ENCODE measurements at regions not wholly inside any gene's neighbourhood (a gene's known extent, or its start where the extent isn't known, plus 50 kb on each side); places are given as distances from the start of the nearest gene placed in this dataset.
"Not testable (repeated sequence)": the region's sequence is repeated elsewhere in the genome, so short reads cannot be mapped to it uniquely, and the experiment has no call there.

DNA sequence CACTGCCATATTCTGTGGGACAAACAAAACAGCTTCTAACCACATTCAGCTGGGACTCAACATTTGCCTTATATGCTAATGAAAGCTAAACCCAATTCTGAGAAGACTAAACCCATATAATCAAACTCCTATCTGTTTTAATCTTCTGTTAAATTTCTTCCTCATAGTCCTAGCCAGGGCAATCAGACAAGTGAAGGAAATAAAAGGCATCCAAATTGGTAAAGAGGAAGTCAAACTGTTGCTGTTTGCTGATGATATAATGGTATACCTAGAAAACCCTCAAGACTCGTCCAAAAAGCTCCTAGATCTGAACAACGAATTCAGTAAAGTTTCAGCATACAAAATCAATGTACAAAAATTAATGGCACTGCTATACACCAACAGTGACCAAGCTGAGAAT lies 157.1 kb downstream of the PHLDA1 start:
- no peak for DNase-seq (ENCODE audit: extremely low read depth, low read depth, low spot score)

- DNase-seq (ENCODE audit: extremely low read depth, low read depth, low spot score) = no peak
Observed at GRCh38 chr12:75872762-75873161, 158.8 kb downstream of the PHLDA1 start.

GRCh38 chr12:75870878-75871277 lies 160.7 kb downstream of the PHLDA1 start:
- DNase-seq (ENCODE audit: extremely low read depth, low read depth, low spot score) = no peak

DNA sequence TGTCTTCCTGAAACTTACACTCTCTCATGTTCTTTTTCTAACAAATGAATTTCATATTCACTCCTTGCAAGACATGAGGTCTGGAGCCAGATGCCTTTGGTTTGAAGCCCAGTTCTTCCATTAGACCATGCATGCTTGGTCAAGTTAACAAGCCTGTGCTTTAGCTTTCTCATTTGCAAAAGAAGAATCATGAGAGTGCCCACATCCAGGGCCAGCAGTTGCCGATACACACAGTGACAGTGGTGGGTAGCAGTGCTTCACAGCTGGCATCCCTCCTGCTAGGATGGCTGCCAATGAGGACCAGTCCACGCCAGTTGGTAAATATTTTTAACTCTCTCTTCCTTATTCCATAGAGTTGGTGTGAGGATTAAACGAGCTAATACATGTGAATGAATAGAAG lies 163.1 kb downstream of the PHLDA1 start:
- DNase-seq (ENCODE audit: extremely low read depth, low read depth, low spot score) = no peak

GRCh38 chr12:75865315-75865714 lies 166.3 kb downstream of the PHLDA1 start:
- peak; percentile 45 for DNase-seq (ENCODE audit: extremely low read depth, low read depth, low spot score)

- no peak for DNase-seq (ENCODE audit: extremely low read depth, low read depth, low spot score)
Observed at GRCh38 chr12:75864161-75864560, 167.4 kb downstream of the PHLDA1 start.

DNA sequence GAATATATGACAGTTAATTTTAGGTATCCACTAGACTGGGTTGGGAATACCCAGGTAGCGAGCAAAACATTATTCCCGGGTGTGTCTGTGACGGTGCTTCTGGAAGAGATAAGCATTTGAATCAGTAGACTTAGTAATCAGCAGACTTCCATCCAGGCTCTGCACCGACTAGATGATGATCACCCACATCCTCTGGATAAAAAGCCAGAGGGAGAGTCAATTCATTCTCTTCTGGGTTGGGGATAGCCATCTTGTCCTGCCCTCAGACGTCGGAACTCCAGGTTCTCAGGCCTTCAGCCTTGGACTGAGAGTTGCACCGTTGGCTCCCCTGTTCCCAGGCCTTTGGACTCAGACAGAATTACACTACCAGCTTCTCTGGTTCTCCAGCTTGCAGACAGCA lies 168.0 kb downstream of the PHLDA1 start:
- DNase-seq (ENCODE audit: extremely low read depth, low read depth, low spot score) = no peak

DNA sequence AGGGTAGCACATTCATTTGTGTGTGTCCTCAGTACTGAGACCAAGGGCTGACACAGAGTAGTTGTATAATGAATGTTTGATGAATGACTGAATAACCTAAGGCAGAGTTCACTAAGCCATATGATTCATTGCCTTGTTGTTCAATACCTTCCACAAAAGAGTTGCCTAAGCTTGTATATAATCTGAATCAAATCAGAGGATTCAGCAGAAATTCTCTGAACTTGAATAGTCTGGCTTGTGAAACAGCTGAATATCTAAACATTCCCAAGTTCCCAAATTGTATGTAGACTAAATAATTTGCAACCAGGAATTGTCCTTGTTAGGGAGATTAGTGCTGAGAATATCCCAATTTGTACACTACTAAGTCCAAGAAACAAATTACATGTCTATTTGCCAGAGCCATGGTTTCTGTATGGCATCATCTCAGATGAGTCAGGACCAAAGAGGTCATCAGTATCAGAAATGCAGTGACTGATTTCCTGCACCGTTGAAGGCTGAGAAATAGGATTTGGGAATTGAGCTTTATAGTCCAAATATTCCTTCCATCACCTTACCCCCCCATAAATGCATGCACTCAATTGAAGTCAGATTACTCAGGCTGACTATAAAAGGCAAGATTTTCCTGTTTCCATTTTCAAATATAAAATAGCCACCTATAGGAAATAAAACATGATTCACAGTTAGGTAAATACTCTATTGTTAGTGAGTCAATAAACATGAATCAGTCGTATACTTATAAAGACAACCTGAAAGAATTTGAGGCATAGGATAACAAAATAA lies 168.7 kb downstream of the PHLDA1 start:
- DNase-seq (ENCODE audit: extremely low read depth, low read depth, low spot score) = peak; percentile 81

DNA sequence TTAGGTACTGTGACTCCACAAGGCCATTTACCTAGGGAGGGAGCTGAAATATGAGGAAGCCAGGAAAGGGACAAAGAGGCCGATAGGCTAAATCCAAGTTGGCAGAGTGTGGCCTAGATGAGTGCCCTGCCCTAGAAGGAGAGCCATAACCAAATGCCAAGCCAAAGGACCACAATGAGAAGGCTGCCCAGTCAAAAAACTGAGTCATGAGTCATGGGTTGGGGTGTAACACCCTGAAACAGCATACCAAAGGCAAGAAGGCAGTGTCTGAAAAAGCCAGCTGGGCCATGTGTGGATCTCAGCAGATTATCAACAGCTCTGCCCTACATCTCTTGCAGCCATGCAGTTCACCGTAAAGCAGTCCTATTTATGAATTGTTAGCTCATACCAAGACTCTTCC lies 171.7 kb downstream of the PHLDA1 start:
- DNase-seq (ENCODE audit: extremely low read depth, low read depth, low spot score) = no peak

GRCh38 chr12:75856235-75856634 lies 175.3 kb downstream of the PHLDA1 start:
- DNase-seq (ENCODE audit: extremely low read depth, low read depth, low spot score) = no peak

- DNase-seq (ENCODE audit: extremely low read depth, low read depth, low spot score) = no peak
Observed at GRCh38 chr12:75855360-75855759, 176.2 kb downstream of the PHLDA1 start.

- no peak for DNase-seq (ENCODE audit: extremely low read depth, low read depth, low spot score)
Observed at GRCh38 chr12:75854681-75855309, 176.8 kb downstream of the PHLDA1 start.

DNA sequence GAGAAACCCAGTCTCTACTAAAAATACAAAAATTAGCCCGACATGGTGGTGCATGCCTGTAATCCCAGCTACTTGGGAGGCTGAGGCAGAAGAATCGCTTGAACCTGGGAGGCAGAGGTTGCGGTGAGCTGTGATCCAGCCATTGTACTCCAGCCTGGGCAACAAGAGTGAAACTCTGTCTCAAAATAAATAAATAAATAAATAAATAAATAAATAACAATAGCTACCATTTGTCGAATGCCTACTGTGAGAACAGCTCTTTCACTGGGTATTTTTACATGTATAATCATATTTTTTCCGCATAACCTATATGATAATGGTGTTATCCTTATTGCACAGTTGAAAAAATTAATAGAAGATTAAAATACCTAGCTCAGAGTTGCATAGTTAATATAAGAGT lies 177.4 kb downstream of the PHLDA1 start:
- DNase-seq (ENCODE audit: extremely low read depth, low read depth, low spot score) = not testable (repeated sequence)

DNA sequence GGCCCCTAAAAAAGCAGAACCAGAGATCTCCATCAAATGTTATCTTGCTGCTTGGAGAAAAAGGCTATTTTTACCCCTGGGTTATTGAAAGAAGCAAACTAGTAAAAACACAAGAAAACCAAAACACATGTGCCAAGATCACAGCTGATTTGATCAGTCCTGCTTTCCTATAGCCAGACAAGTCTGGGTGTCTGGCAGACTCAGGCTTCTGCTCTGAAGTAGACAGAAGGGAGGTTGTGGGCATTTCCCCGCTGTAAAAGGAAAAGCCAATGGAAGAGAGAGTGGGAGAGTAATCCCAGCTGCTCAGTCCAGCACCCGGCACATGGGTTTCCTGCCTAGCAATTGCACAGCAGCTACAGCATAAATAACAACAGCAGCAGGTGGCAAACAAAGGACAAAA lies 177.9 kb downstream of the PHLDA1 start:
- no peak for DNase-seq (ENCODE audit: extremely low read depth, low read depth, low spot score)

DNA sequence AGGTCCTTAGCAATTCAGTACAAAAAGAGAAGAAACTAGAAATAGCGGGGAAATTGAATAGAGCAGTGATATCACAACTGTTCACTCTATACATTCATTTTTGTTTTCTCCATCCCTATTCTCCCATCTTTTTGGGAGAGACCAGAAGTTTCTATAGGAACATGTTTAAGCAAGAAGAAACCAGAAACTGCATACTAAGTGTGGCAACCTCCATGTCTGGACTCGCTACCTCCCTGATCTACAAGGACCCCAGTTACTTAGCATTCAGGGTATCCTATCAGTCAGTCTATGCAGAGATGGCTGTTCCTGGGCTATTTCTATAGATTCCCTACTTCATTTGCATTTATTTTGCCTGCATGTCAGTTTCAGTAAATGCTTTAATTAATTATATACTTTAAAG lies 178.6 kb downstream of the PHLDA1 start:
- no peak for DNase-seq (ENCODE audit: extremely low read depth, low read depth, low spot score)

DNA sequence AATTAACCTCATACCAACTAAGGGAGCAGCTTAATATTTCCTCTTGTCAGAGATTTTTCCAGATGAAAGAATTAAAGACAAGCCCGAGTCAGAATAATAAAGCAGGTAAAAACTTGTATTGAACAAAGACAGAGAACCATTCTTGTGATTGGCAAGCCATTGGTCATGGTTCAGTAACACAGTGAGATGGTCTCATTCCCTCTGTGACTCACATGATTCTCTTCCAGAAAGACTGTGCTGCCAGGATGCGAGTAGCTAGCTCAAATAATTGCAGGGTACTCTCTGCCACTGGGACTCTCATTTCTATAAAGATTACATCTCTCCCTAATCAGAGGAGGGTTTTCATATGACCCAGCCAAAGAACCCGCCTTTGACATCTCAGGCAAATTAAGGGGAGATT lies 179.4 kb downstream of the PHLDA1 start:
- DNase-seq (ENCODE audit: extremely low read depth, low read depth, low spot score) = no peak

DNA sequence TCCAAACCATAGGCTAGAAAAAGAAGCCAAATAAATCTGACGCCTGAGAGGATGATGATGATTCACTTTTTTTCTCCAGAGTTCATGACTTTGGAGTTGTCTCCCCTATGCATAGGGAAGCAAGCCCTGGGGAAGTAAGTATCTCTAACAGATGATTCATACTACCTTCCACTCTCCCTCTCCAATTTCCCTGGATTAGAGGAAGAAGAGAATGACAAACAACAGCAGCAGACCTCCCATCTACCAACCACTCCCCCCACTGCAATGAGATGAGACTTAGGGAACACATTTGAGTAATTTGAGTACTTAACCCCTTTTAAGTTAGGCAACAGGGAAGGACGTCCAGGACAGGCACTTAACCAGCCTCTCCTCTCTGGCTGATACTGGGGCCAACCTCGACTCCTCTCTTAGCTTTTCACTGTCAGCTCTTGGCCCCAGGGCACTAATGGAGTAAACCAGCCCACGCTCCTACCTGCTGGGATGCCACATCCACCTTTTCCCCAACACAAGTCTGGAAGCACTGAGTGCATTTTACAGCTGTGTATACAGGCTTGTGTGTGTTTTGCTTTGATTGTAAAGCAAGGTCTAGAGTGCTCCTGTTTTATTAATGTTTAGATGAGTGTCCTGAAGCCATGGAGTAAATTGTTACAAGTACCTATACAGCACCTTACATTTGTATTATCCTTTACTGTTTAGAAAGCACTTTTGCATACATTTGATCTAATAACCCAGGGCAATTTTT lies 180.7 kb downstream of the PHLDA1 start:
- no peak for DNase-seq (ENCODE audit: extremely low read depth, low read depth, low spot score)

DNA sequence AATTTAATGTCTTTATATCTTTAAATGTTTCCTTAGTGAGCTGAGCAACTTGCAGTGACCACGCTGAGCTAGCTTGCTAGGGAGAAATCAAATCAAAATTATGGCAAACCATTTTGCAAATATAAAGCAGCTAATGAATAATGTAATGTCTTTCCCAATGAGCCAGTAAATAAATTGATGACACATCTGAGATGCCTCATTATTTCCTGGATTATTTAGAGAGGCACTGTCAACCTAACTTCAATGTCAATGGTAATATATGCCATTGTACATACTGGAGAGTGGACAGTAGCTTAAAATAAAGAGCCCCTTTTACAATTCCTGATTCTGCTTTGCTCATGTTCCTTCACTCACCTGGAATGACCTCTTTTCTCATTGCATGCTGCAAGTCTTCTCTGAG lies 182.6 kb downstream of the PHLDA1 start:
- no peak for DNase-seq (ENCODE audit: extremely low read depth, low read depth, low spot score)

DNA sequence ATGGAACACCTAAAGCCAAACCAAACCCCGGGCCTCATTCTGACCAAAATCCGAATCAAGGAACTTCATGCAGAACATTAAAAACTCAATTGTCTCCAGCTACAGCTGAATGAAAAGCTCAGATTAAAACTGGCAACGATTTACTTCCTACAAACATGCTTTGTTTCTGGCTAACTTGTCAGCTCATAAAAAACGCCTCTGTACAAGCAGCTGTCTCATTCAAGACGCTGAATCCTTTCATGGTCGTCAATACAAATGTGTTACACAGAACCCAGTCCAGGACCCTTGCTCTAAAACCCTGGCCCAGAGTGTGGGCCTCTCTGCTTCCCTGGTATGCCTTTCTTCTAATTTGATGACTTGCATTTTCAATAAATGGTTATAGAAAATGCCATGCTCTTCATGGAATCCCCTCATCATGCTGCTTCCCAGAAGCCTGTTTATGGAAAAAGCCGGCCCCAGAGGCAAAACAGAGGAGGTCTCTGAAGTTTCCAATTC lies 183.1 kb downstream of the PHLDA1 start:
- DNase-seq (ENCODE audit: extremely low read depth, low read depth, low spot score) = no peak

- no peak for DNase-seq (ENCODE audit: extremely low read depth, low read depth, low spot score)
Observed at GRCh38 chr12:75846102-75846501, 185.5 kb downstream of the PHLDA1 start.

DNA sequence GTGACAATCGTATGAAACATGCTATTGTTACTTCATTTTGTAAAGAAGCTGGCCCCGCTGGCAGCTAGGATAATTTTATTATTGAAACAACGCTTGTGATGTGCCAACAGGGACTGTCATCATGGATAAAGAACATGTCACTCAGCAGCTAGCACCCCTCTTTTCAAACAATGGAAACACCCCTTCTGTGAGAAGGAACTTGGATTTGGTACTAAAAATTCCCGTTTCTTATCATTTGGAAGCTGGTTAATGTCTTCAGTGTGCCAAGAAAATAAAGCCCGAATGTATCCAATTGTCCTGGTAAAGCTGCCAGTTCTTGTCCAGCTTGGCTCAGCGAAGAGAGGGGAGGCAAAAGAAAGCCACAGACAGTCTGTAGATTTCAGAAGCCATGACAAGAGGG lies 186.6 kb downstream of the PHLDA1 start:
- DNase-seq (ENCODE audit: extremely low read depth, low read depth, low spot score) = no peak
